ENCODE measurements at regions not wholly inside any gene's neighbourhood (a gene's known extent, or its start where the extent isn't known, plus 50 kb on each side); places are given as distances from the start of the nearest gene placed in this dataset.
"Not testable (repeated sequence)": the region's sequence is repeated elsewhere in the genome, so short reads cannot be mapped to it uniquely, and the experiment has no call there.

GRCh38 chr5:124912638-124913328, 166.3 kb upstream of the ZNF608 start:
- Histone ChIP-seq H3K27me3 (ENCODE audit: control insufficient read depth, insufficient read depth, low read length) (no peaks in the 10 kb centered on the region), H3K36me3 (ENCODE audit: control insufficient read depth, insufficient read depth, low read length) (no peaks in the 10 kb centered on the region), H3K4me3 (ENCODE audit: low read depth, low read length) (no peak overlapping the region)
- no peak for TF ChIP-seq CTCF (IDR thresholded peaks at IDR 0.05; ENCODE audit: insufficient read depth, low read length, poor library complexity, severe bottlenecking)
- DNase-seq (ENCODE audit: low read depth), result no peak

- no peak overlapping the region for H3K4me3 ChIP-seq (ENCODE audit: low read depth, low read length)
- H3K27me3 ChIP-seq (ENCODE audit: control insufficient read depth, insufficient read depth, low read length), result no peaks in the 10 kb centered on the region
- no peak for DNase-seq (ENCODE audit: low read depth)
- no peaks in the 10 kb centered on the region for H3K36me3 ChIP-seq (ENCODE audit: control insufficient read depth, insufficient read depth, low read length)
- no peak for TF ChIP-seq CTCF (IDR thresholded peaks at IDR 0.05; ENCODE audit: insufficient read depth, low read length, poor library complexity, severe bottlenecking)
Measured at GRCh38 chr5:124913329-124913653, 166.9 kb upstream of the ZNF608 start.

- not testable (repeated sequence) for H3K36me3 ChIP-seq (ENCODE audit: control insufficient read depth, insufficient read depth, low read length); DNase-seq (ENCODE audit: low read depth); H3K4me3 ChIP-seq (ENCODE audit: low read depth, low read length); H3K27me3 ChIP-seq (ENCODE audit: control insufficient read depth, insufficient read depth, low read length)
Measured at GRCh38 chr5:124916313-124916712, 169.9 kb upstream of the ZNF608 start.

GRCh38 chr5:124918618-124919017, 172.2 kb upstream of the ZNF608 start:
- DNase-seq (ENCODE audit: low read depth), result no peak
- Histone ChIP-seq H3K27me3 (ENCODE audit: control insufficient read depth, insufficient read depth, low read length) (no peaks in the 10 kb centered on the region), H3K36me3 (ENCODE audit: control insufficient read depth, insufficient read depth, low read length) (no peaks in the 10 kb centered on the region), H3K4me3 (ENCODE audit: low read depth, low read length) (no peak overlapping the region)
- no peak for TF ChIP-seq CTCF (IDR thresholded peaks at IDR 0.05; ENCODE audit: insufficient read depth, low read length, poor library complexity, severe bottlenecking)

- H3K27me3 ChIP-seq (ENCODE audit: control insufficient read depth, insufficient read depth, low read length), result no peaks in the 10 kb centered on the region
- H3K36me3 ChIP-seq (ENCODE audit: control insufficient read depth, insufficient read depth, low read length), result no peaks in the 10 kb centered on the region
- no peak overlapping the region for H3K4me3 ChIP-seq (ENCODE audit: low read depth, low read length)
- DNase-seq (ENCODE audit: low read depth), result no peak
- no peak for TF ChIP-seq CTCF (IDR thresholded peaks at IDR 0.05; ENCODE audit: insufficient read depth, low read length, poor library complexity, severe bottlenecking)
Measured at GRCh38 chr5:124919076-124919475, 172.6 kb upstream of the ZNF608 start.

- DNase-seq (ENCODE audit: low read depth), result no peak
- TF ChIP-seq CTCF (IDR thresholded peaks at IDR 0.05; ENCODE audit: insufficient read depth, low read length, poor library complexity, severe bottlenecking), result no peak
- Histone ChIP-seq H3K36me3 (ENCODE audit: control insufficient read depth, insufficient read depth, low read length) (no peaks in the 10 kb centered on the region), H3K4me3 (ENCODE audit: low read depth, low read length) (no peak overlapping the region), H3K27me3 (ENCODE audit: control insufficient read depth, insufficient read depth, low read length) (no peaks in the 10 kb centered on the region)
Measured at GRCh38 chr5:124919747-124920525, 173.5 kb upstream of the ZNF608 start.

All from kidney epithelial cell (primary cell).